ENCODE measurements at regions not wholly inside any gene's neighbourhood (a gene's known extent, or its start where the extent isn't known, plus 50 kb on each side); places are given as distances from the start of the nearest gene placed in this dataset.

GRCh38 chr20:24131281-24131680 lies 142.7 kb upstream of the GGTLC1 start:
- in situ Hi-C loops (cut with HindIII; ENCODE audit: low pct_ligation_motif_present, low sequenced_read_pairs): no loop called here
- H3K27ac ChIP-seq: no peak overlapping the region
- H3K4me3 ChIP-seq (ENCODE audit: low read depth, low read length): no peak overlapping the region
- no peak for TF ChIP-seq CTCF (IDR thresholded peaks at IDR 0.05; ENCODE audit: low read depth, low read length, missing control alignments)
- no peak for DNase-seq
- no peaks in the 10 kb centered on the region for H3K36me3 ChIP-seq (replicated peaks)
- no peaks in the 10 kb centered on the region for H3K27me3 ChIP-seq (replicated peaks)

GRCh38 chr20:24129641-24130040 lies 141.1 kb upstream of the GGTLC1 start:
- no peaks in the 10 kb centered on the region for H3K36me3 ChIP-seq (replicated peaks)
- H3K27ac ChIP-seq: no peak overlapping the region
- in situ Hi-C loops (cut with HindIII; ENCODE audit: low pct_ligation_motif_present, low sequenced_read_pairs): no loop called here
- DNase-seq: no peak
- H3K27me3 ChIP-seq (replicated peaks): no peaks in the 10 kb centered on the region
- TF ChIP-seq CTCF (IDR thresholded peaks at IDR 0.05; ENCODE audit: low read depth, low read length, missing control alignments): no peak
- no peak overlapping the region for H3K4me3 ChIP-seq (ENCODE audit: low read depth, low read length)

GRCh38 chr20:24124951-24125650 lies 136.5 kb upstream of the GGTLC1 start:
- in situ Hi-C loops (cut with HindIII; ENCODE audit: low pct_ligation_motif_present, low sequenced_read_pairs): no loop called here
- no peak for TF ChIP-seq CTCF (IDR thresholded peaks at IDR 0.05; ENCODE audit: low read depth, low read length, missing control alignments)
- Histone ChIP-seq H3K27me3 (replicated peaks) (no peaks in the 10 kb centered on the region), H3K27ac (no peak overlapping the region), H3K36me3 (replicated peaks) (no peaks in the 10 kb centered on the region), H3K4me3 (ENCODE audit: low read depth, low read length) (no peak overlapping the region)
- DNase-seq: no peak

GRCh38 chr20:24124003-24124402 lies 135.4 kb upstream of the GGTLC1 start:
- in situ Hi-C loops (cut with HindIII; ENCODE audit: low pct_ligation_motif_present, low sequenced_read_pairs): no loop called here
- DNase-seq: no peak
- no peak overlapping the region for H3K27ac ChIP-seq
- H3K4me3 ChIP-seq (ENCODE audit: low read depth, low read length): no peak overlapping the region
- TF ChIP-seq CTCF (IDR thresholded peaks at IDR 0.05; ENCODE audit: low read depth, low read length, missing control alignments): no peak
- H3K27me3 ChIP-seq (replicated peaks): no peaks in the 10 kb centered on the region
- no peaks in the 10 kb centered on the region for H3K36me3 ChIP-seq (replicated peaks)

- no peaks in the 10 kb centered on the region for H3K36me3 ChIP-seq (replicated peaks)
- TF ChIP-seq CTCF (IDR thresholded peaks at IDR 0.05; ENCODE audit: low read depth, low read length, missing control alignments): no peak
- no peak for DNase-seq
- no peak overlapping the region for H3K27ac ChIP-seq
- H3K4me3 ChIP-seq (ENCODE audit: low read depth, low read length): no peak overlapping the region
- no peaks in the 10 kb centered on the region for H3K27me3 ChIP-seq (replicated peaks)
- in situ Hi-C loops (cut with HindIII; ENCODE audit: low pct_ligation_motif_present, low sequenced_read_pairs): no loop called here
Measured at GRCh38 chr20:24118441-24119175, 130.0 kb upstream of the GGTLC1 start.

Measured in brain microvascular endothelial cell (primary cell).